Inflammatory macrophage (primary cell): ENCODE measurements at regions not wholly inside any gene's neighbourhood (a gene's known extent, or its start where the extent isn't known, plus 50 kb on each side); places are given as distances from the start of the nearest gene placed in this dataset.
"Not testable (repeated sequence)": the region's sequence is repeated elsewhere in the genome, so short reads cannot be mapped to it uniquely, and the experiment has no call there.

ENCODE experiments used
- DNase-seq, 2 donors: peaks; one replicate each; pipeline ENCODE4 v3.0.0-alpha.2; 2020 to 2022

DNA sequence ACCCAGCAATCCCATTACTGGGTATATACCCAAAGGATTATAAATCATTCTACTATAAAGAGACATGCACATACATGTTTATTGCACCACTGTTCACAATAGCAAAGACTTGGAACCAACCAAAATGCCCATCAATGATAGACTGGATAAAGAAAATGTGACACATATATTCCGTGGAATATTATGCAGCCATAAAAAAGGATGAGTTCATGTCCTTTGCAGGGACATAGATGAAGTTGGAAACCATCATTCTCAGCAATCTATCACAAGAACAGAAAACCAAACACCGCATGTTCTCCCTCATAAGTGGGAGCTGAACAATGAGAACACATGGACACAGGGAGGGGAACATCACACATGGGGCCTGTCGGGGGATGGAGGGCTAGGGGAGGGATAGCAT, 113.2 kb upstream of the PRSS1 start:
- DNase-seq, result not testable (repeated sequence)

DNA sequence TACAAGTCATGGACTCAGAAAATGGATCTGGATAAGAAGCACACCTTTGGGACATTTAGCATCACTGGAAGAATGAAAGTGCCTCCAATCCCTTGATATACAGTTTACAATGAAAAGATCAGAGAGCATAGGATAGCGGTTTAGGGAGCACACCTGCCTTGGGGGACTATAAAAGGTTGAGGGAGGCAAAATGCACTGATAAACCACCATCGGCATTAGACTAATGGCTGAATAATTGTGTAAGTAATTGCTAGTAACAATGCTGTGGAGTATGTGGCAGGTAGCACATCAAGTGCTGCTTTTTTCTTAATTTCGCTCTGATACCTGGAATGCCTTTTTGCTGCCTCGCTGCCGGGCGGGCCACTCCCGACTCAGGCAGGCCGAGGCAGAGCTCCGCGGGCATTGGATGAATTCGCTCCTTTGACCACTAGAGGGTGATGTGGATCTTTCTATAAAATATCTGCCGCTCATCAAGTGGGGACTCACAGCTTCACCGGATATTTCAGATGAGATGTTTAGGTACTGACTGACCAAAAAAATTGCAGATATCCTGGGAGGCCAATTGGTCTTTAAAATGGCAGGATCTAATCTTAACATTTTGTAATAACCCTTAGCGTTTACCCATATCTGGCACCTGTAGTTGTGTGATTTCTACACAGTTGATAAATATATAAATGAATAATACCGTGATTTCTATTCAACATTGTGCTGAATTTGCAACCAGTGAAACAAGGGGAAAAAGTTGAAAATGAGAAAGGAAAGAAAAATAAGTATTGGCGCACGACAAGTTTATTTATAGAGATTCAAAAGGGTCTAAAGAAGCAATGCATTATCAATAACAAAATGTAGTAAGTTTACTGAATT, 116.8 kb upstream of the PRSS1 start:
- peak; percentile 76 to 79 for DNase-seq

DNA sequence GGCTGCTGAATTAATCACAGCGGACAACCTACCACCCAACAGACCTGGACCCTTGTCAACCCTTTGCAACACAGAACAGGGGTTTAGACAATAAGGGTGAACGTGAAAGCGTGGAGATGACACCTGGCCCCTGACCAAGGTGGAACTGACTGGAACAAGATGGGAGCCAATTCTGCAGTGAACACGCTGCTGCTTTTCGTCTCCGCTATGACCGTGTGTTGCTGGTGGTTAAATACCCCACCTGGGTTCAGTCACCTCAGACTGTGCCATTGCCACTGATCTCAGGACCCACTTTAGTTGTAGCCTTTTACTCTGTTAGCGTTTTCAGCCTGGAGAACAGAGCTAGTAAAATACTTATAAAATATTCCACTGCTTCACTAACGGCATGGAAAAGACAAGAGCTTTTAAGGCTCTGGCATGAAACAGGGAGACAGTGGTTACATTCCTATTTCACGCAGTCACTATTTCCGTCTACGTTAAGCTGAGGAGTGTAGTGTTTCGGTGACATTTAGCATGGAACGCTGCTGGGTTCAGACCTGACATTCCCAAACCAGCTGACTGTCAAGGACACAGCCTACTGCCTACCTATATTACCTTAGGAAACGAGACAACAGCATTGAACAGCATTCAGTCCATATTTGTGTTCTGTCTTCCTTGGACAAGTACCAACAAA, 119.5 kb upstream of the PRSS1 start:
- no peak for DNase-seq

DNA sequence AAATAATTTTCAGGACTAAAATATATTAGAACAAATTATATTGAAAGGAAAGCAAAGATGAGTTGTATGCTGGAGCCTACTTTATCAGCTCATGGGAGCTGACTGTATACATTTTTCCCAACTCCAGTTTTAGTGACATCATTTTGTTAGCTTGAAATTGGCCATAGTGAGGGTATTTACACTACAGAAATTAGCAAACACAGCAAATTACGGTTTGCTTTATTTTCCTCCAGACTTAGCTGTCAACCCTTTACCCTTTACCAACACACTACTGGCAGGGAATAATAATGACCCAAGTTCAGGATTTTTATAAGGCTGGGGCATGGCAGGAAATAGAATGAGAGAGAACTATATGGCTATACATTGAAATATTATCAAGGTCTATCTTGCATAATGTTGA, 120.3 kb upstream of the PRSS1 start:
- no peak for DNase-seq

DNA sequence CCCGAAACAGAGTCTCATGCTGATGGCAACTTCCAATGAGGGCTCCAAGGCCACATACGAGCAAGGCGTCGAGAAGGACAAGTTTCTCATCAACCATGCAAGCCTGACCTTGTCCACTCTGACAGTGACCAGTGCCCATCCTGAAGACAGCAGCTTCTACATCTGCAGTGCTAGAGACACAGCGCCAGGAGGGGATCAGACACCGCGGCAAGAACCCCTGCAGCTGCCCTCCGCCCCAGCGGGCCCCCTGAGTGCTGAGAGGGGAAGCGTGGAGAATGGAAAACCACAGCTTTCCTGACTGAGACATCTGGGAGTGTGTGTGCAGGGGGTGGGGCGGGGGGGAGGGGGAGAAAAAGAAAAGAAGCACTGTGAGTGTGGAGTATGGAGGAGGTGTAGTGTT, 122.0 kb upstream of the PRSS1 start:
- not testable (repeated sequence) for DNase-seq

DNA sequence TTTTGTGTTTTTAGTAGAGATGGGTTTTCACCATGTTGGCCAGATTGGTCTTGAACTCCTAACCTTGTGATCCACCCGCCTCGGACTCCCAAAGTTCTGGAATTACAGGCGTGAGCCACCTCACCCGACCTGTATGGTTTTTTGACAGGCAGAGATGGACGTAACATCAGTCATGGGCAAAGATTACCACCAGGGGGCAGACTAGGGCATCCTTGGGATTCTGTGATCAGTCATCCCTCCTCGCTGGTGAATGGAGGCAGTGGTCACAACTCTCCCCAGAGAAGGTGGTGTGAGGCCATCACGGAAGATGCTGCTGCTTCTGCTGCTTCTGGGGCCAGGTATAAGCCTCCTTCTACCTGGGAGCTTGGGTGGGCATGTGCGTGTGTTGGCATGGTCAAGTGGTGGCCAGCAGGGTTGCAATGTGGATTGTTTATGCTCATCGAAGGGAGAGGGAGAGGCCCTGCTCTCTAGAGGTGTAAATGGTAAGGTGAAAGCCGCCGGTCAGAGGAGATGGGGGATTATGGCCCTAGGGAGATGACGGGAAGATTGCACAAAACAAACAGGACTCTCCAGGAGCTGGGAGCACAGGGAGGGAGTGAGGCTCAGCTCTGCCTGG, 122.7 kb upstream of the PRSS1 start:
- peak; percentile 57 to 73 for DNase-seq

DNA sequence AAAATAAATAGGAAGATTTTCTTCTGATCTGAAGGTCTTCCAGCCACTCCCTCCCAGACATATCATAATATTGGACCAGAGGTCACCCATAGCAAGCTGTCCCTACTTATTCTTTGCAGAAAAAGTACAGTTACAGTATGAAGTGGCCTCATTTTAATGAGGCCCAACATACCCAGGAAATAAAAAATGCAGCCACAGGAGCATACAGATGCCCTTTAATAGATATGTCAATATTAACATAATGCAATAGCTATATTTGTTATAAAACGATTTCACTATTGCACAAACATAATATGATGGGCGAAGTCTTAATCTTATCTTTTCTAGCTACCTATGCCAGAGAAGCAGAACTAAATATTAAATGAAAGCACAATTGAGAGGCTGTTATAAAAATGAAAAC, 124.1 kb upstream of the PRSS1 start:
- not testable (repeated sequence) for DNase-seq

DNA sequence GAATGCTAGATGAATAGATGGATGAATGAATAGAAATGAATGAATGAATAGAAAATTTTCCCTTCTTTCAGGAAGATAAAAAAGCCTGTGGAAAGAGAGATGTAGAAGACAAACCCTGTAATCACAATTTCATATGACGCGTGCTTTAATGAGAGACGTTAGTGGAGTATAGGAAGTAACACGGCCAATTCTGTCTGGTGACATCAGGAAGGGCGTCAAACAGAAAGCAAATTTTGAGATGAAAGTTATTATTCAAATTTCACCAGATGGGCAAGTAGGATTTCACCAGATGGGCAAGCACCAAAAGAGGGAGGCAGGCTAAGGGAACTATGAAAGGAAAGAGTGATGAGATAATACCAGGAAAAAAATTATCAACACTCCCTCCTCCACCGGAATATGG, 128.9 kb upstream of the PRSS1 start:
- no peak for DNase-seq

DNA sequence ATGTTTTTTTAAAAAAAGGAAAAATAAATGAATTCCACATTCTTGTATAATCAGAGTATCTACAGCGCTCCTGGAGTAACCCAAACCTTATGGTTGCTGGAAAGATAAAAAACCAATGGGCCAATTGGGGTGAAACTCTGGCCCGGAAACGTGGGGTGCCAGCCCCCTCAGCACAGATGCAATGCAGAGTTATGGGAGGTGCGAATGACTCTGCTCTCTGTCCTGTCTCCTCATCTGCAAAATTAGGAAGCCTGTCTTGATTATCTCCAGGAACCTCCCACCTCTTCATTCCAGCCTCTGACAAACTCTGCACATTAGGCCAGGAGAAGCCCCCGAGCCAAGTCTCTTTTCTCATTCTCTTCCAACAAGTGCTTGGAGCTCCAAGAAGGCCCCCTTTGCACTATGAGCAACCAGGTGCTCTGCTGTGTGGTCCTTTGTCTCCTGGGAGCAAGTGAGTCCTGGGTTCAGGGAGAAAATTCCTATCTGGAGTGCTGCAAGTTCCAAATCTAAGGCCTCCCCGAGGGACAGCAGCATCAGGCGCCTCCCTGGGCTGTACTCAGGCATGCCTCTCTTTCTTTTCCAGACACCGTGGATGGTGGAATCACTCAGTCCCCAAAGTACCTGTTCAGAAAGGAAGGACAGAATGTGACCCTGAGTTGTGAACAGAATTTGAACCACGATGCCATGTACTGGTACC, 130.5 kb upstream of the PRSS1 start:
- DNase-seq, result no peak

DNA sequence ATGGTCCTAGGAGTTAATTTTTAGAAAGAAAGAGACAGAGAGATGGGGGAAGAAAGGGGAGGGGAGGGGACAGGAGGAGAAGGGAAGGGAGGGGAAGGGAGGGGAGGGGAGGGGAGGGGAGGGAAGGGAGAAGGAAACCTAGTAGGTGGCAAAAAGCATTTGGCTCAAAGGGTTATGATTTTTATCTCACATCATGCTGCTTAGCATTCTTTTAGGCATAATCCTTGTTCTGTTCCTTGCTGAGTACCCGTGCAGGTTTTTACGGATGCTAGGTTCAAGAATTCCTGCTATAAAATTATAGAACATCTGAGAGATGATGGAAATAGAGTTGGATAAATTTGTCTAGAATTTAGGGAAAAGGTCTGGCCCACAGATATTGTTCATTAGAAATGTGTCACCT, 132.4 kb upstream of the PRSS1 start:
- DNase-seq, result no peak

DNA sequence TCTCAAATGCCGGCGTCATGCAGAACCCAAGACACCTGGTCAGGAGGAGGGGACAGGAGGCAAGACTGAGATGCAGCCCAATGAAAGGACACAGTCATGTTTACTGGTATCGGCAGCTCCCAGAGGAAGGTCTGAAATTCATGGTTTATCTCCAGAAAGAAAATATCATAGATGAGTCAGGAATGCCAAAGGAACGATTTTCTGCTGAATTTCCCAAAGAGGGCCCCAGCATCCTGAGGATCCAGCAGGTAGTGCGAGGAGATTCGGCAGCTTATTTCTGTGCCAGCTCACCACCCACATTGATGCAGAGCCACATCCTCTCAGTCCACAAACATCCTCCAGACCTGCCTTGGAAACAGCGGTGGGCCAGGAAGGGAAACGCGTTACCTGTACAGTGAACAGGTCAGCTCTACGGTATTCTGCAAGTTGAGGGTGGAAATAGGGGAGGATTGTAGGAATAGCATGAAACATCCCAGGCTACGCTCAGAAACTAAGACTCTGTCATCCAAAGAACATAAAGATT, 133.1 kb upstream of the PRSS1 start:
- no peak for DNase-seq

DNA sequence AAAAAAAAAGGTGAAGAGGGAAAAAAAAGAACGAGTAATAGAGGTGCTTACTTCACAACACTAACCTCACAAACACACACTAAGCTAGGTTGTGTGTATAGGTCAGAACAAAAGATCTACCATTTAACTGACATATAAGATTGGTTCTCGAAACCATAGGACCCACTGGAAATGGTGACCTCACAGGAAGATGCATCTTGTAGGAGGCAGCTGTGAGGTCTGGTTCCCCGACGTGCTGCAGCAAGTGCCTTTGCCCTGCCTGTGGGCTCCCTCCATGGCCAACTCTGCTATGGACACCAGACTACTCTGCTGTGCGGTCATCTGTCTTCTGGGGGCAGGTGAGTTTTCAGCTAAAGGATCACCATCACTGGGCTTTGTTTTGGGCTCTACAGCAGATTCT, 133.8 kb upstream of the PRSS1 start:
- no peak for DNase-seq

DNA sequence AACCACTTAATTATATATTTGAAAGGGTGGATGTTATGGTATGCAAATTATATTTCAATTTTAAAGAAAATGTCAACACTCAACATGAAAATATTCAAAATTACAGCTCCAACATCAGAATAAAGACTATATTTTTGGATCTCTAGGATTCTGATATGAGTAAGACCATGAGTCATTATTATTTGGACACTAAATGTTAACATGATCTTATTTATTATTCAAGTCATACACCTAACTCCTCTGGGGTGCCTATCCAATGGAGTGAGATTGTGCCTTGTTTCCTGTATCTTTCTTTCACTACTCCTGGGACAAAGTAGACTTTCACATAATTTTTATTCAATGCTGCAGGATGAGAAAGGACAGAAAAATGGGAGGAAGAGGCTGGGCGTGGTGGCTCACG, 135.2 kb upstream of the PRSS1 start:
- DNase-seq, result no peak

DNA sequence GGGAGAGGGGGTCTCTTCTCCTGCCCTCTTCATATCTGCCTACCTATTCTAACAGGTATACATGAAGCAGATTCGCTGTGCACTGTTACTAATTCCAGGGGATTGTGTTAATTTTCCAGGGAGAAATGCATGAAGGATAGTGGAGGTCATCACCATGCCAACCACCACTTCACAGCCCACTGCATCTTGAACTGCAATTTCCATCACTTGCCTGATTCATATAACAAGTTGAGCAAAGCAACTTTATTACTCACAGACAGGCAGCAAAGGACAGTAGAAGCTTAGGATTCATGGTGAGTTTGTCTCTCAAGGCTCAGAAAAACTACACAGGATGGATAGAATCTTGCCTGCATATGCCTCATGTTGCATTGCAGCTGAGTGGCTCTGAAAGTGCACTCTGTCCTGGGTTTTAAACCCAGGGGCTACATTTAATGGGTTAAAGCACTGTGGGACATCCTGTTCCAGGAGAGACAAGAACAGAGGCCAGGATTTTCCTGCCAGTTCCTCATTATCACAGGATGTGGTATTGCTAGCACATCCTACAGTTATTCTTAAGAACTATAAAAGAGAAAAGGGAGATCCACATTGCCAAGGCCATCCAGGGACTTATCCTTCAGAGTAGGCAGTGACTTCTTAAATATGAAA, 136.9 kb upstream of the PRSS1 start:
- peak in 1 of 2 donors; percentile 6 for DNase-seq

DNA sequence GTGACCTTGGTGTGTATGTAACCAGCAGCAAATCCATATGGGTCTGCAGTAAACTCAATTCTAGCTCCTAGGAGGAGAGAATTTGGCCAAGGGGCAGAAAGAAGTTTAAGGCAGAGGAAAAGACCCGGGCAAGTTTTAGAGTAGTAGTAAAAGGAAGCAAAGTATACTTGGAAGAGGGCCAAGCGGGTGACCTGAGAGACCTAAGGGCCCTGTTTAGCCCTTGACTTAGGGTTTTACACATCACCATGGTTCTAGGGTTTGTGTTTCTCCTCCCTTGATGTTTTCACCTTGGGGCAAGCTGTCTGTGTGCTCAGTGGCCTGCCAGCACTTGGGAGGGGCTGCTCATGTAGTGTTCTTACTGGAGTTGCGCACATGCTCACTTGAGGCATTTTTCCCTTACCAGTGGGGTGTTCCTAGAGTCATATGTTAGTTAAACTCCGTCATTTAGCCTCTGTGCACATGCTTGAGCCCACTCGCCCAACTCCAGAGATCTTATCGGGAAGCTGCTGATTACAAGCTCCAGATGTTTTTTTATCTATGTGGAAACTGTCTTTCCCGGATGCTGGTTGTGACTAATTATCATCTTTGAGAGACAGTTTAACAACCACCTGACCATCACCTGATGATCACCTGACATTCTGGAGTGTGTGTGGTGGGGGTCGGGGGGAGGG, 137.6 kb upstream of the PRSS1 start:
- no peak for DNase-seq

DNA sequence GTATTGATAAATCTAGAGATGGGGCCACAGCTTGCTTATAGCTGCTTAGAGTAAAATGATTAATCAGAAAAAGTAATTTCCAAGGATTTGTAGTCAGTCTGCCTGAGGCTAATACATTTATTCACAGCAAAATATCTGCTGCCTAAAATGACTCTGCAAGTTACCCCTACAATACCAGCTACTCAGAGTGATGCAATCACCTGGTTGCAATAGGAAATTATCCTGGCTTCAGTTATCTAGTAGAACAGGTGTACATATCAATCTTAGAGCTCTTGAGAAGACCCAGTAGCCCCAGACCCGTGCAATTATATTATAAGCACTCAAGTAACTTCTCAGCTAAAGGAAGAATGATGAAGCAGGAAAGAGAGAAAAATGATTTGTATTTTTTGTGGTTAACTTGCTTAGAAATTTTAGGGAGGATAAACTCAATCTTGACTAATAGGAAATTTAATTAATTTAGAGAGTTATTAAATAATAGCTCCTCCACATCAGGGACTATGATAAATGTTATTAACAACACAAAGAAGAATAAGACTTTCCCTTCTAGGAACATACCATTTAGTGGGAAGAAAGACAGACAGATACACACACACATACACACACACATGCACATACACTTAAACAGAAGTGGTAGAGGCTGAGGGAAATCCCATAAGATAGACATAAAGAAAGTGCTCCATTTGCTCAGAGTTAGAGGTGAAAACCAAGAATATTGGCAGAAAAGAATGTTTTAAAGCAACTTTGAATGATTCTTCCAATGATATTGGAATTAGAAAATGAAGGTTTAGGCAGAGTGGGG, 140.4 kb upstream of the PRSS1 start:
- DNase-seq, result no peak

DNA sequence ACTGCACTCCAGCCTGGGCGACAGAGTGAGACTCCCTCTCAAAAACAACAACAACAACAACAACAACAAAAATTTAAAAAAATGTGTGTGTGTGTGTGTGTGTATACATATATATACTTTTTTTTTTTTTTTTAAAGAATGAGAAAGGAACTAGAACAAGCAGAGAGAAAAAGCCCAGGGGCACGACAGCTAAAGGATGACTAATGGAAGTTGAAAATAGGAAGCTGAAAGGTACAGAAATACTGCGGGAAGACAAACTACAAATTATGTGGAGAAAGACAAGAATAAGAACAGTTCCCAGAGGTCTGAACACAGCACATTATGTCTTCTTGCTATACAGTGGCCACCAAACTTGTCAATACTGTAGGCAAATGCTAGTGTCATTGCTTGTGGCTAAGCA, 141.9 kb upstream of the PRSS1 start:
- DNase-seq, result no peak

DNA sequence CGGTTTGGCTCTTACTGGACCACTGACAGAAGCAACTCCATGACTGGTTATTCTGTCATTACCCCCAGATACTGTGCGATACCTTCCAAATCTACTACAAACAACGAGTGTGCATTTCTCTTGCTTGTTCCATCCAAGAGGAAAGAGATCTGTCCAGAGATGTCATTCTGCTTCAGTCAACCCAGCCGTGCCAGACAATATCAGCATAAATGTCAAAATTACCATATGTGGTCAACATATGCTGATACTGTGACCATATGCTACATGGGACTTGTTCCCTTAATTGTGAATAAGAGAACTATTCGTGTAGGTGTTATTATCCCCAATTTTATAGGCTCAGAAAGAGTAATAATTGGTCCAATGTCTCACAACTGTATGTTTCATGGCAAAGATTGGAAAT, 143.2 kb upstream of the PRSS1 start:
- DNase-seq, result no peak

DNA sequence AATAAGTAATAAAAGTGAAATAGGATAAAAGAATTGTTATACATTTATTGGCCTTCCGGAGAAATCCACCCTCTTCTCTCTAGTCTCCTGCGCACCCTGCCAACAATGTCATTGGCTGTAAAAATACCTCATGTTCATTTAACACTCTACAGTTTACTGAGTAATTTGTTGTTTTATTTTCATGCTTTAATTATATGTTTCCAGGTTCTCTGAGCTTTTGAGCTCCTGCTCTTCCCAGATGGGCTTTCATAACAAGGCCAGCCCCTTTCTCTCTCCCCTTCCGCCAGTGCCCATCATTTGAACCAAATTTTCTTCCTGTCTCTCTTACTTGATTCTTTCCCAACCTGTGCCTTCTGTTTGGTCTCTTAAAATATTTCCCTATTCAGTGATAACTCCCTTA, 144.6 kb upstream of the PRSS1 start:
- no peak for DNase-seq

DNA sequence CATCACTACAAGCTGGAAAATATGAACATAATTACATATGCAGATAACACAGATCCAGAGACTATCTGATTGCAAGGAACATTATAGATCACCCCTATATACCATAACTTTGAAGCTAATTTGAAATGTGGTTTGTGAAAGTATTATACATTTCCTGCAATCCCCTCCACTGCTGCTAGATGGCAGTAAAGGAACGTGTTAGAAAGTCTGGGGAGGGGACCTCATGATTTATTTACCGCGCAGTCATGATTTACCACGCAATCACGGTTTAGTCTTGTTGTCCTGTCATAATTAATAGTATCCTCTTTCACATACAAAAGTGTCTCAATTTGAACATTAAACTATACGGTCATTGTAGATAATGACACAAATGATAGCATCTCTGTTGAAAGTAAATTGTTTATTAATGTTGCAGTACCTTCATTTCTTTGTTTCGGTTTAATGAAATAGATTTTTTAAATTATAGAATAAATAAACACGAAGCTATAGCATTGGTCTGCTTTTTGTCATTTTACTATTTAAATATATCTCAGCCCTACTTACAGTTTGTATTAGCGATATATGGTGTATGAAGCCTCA, 145.3 kb upstream of the PRSS1 start:
- DNase-seq, result peak; percentile 53 to 58

DNA sequence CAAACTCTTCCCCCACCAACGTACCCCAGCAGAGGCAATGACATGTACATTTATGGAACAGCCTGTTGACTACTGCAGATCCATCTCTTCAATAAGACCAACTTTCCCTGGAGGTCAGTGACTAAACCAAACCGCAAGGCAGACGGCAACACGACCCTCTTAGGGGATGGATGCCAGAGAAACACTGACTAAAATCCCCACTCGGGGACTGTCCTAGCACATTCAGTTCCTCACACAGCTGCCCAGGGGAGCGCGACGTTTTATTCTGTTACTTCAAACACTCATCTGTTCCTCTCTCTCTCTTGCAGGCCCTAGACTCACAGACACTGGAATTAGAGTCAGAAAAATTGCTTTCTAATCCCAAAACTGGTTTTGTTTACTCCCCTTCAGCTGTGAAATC, 146.5 kb upstream of the PRSS1 start:
- DNase-seq, result no peak
